Spleen (tissue), 7 donors: ENCODE measurements at regions not wholly inside any gene's neighbourhood (a gene's known extent, or its start where the extent isn't known, plus 50 kb on each side); places are given as distances from the start of the nearest gene placed in this dataset.

ENCODE experiments used
- CTCF ChIP-seq, 11 experiments: fragments of 200-600 bp in 7 of 11; fragments of 450-650 bp in 4 of 11; sonication (generic) in 4 of 11; IDR thresholded peaks in 8 of 11; conservative IDR thresholded peaks in 3 of 11; 1 replicate in 7 of 11; 2 replicates in 4 of 11; pipeline versions ENCODE4 v1.4.0 to v1.8.0; 2016 to 2021; ENCODE audit warnings: antibody characterized with exemption in 11 of 11, inconsistent platforms in 4 of 11, mild to moderate bottlenecking in 1 of 11
- POLR2A ChIP-seq, 3 donors: fragments of 450-650 bp; IDR thresholded peaks; one replicate each; pipeline ENCODE4 v1.5.1; 2017; ENCODE audit warnings: antibody characterized with exemption in 3 of 3, mild to moderate bottlenecking in 1 of 3
- donor health status: DM: no; HTN: no; CAD: no; lungs with moderate emphysema.
- donor health status: DM: no; HTN: no; CAD: no.
- donor health status: DM: no; HTN: no; CAD: no.

DNA sequence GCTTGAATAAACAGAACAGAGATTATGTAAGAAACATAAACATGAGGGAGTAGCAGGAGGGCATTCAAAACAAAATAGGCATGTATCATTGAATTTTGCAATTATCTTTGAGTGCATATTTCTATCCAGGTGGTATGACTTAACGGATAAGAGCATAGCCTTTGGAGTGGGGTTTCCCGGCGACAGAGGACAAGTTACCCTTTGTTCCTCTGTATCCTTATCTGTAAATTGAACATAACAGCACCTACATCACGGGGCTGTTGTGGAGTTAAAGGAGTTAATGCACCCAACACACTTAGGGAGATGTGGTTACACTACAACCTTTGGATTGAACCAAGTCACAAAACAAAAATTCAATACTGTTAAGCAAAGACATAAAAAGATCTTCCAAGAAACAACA, 314.6 kb upstream of the KIF2A start:
- no peak for TF ChIP-seq CTCF (IDR thresholded peaks at IDR 0.05 in 8 of 11, conservative IDR thresholded peaks at IDR 0.05 in 3 of 11)
- no peak for TF ChIP-seq POLR2A (IDR thresholded peaks at IDR 0.05)
